CD14-positive monocyte (primary cell): ENCODE measurements at regions not wholly inside any gene's neighbourhood (a gene's known extent, or its start where the extent isn't known, plus 50 kb on each side); places are given as distances from the start of the nearest gene placed in this dataset.

Experiments used
- DNase-seq, 3 donors: peaks; one replicate each; pipeline ENCODE4 v3.0.0-alpha.2; 2011 to 2022
- H2AFZ ChIP-seq: 2 replicates; pipeline ENCODE4 v1.6.0; 2012; ENCODE audit warnings: mild to moderate bottlenecking, low read depth, low read length, inconsistent platforms; ENCODE audit not compliant: insufficient read depth, poor library complexity, severe bottlenecking
- H3K27ac ChIP-seq, 2 donors: 1 replicate in 1 of 2; 2 replicates in 1 of 2; pipeline ENCODE4 v1.5.1; 2012 to 2013; ENCODE audit warnings: low read length in 2 of 2, control low read depth in 1 of 2, inconsistent platforms in 1 of 2, low read depth in 1 of 2, mild to moderate bottlenecking in 1 of 2
- H3K27me3 ChIP-seq, 2 donors: one replicate each; pipeline versions ENCODE4 v1.6.0 to v1.6.1; 2011 to 2013; ENCODE audit warnings: low read length in 2 of 2; ENCODE audit not compliant: control insufficient read depth in 2 of 2, insufficient read depth in 2 of 2
- H3K36me3 ChIP-seq, 2 donors: replicated peaks in 1 of 2; 1 replicate in 1 of 2; 2 replicates in 1 of 2; pipeline versions ENCODE4 v1.5.1 to v1.6.1; 2012 to 2013; ENCODE audit warnings: low read length in 2 of 2, control low read depth in 1 of 2, inconsistent platforms in 1 of 2, mild to moderate bottlenecking in 1 of 2; ENCODE audit not compliant: insufficient read depth in 2 of 2, control insufficient read depth in 1 of 2
- H3K4me1 ChIP-seq, 2 donors: 1 replicate in 1 of 2; 2 replicates in 1 of 2; pipeline versions ENCODE4 v1.5.1 to v1.6.1; 2012 to 2013; ENCODE audit warnings: low read length in 2 of 2, control low read depth in 1 of 2, inconsistent platforms in 1 of 2, mild to moderate bottlenecking in 1 of 2, moderate library complexity in 1 of 2; ENCODE audit not compliant: insufficient read depth in 2 of 2, control insufficient read depth in 1 of 2
- H3K4me2 ChIP-seq: replicated peaks from 2 replicates; pipeline ENCODE3; 2012; ENCODE audit warnings: low read length, moderate library complexity, mild to moderate bottlenecking; ENCODE audit not compliant: poor library complexity, severe bottlenecking; ENCODE audit errors: extremely low read depth
- H3K4me3 ChIP-seq, 3 experiments: fragments of 200-600 bp in 1 of 3; sonication (generic) in 1 of 3; replicated peaks in 1 of 3; 1 replicate in 2 of 3; 2 replicates in 1 of 3; pipeline ENCODE4 v1.5.1; 2011 to 2013; ENCODE audit warnings: low read length in 3 of 3, mild to moderate bottlenecking in 3 of 3, control low read depth in 2 of 3, low read depth in 2 of 3, inconsistent platforms in 1 of 3, moderate library complexity in 1 of 3
- H3K79me2 ChIP-seq: 2 replicates; pipeline ENCODE4 v1.6.0; 2012; ENCODE audit warnings: mild to moderate bottlenecking, control low read depth, inconsistent platforms, low read length, moderate library complexity; ENCODE audit not compliant: insufficient read depth
- H3K9ac ChIP-seq: 2 replicates; pipeline ENCODE4 v1.6.0; 2017; ENCODE audit warnings: low read length, mild to moderate bottlenecking; ENCODE audit not compliant: insufficient read depth, poor library complexity, severe bottlenecking
- H3K9me3 ChIP-seq, 2 donors: replicated peaks in 1 of 2; 1 replicate in 1 of 2; 2 replicates in 1 of 2; pipeline versions ENCODE4 v1.5.1 to v1.6.1; 2012 to 2013; ENCODE audit warnings: low read length in 2 of 2, control low read depth in 1 of 2; ENCODE audit not compliant: control insufficient read depth in 1 of 2, insufficient read depth in 1 of 2
- H4K20me1 ChIP-seq: 2 replicates; pipeline ENCODE4 v1.6.0; 2012; ENCODE audit warnings: mild to moderate bottlenecking, low read length, control low read depth, moderate library complexity; ENCODE audit not compliant: insufficient read depth
- H3K27ac Mint-ChIP-seq, 7 donors: one replicate each; pipeline ENCODE4 v1.8.0; 2020; ENCODE audit warnings: mild to moderate bottlenecking in 7 of 7, mixed read lengths in 7 of 7, moderate library complexity in 6 of 7, inconsistent platforms in 2 of 7
- H3K27me3 Mint-ChIP-seq, 3 donors: one replicate each; pipeline ENCODE4 v1.8.0; 2021 to 2022; ENCODE audit warnings: low read depth in 3 of 3, mild to moderate bottlenecking in 3 of 3, mixed read lengths in 3 of 3, moderate library complexity in 3 of 3, inconsistent platforms in 1 of 3
- H3K36me3 Mint-ChIP-seq, 2 donors: one replicate each; pipeline ENCODE4 v1.8.0; 2020; ENCODE audit warnings: mixed read lengths in 2 of 2, inconsistent platforms in 1 of 2, mild to moderate bottlenecking in 1 of 2
- H3K4me1 Mint-ChIP-seq: one replicate; pipeline ENCODE4 v1.8.0; 2020; ENCODE audit warnings: mild to moderate bottlenecking, mixed read lengths
- H3K4me3 Mint-ChIP-seq, 2 donors: one replicate each; pipeline ENCODE4 v1.8.0; 2020; ENCODE audit warnings: mild to moderate bottlenecking in 2 of 2, mixed read lengths in 2 of 2, moderate library complexity in 1 of 2
- H3K9me3 Mint-ChIP-seq, 7 donors: one replicate each; pipeline ENCODE4 v1.8.0; 2020 to 2022; ENCODE audit warnings: mixed read lengths in 7 of 7, mild to moderate bottlenecking in 6 of 7, moderate library complexity in 6 of 7, inconsistent platforms in 2 of 7
- CTCF ChIP-seq: fragments of 200-600 bp; IDR thresholded peaks from one replicate; pipeline ENCODE4 v1.8.0; 2022; ENCODE audit warnings: antibody characterized with exemption, mild to moderate bottlenecking
- WGBS: methylation state at CpG from one replicate; pipeline ENCODE4 v1.1.5; 2013; ENCODE audit warnings: missing lambda C conversion rate; ENCODE audit not compliant: insufficient coverage; 5-methylcytosine and 5-hydroxymethylcytosine counted together
- intact Hi-C, 2 donors: fragments of 100-400 bp; cut with micrococcal nuclease; formaldehyde crosslinking; loops; one replicate each; pipeline versions ENCODE4 v1.15.0 to v1.15.1; 2023

DNA sequence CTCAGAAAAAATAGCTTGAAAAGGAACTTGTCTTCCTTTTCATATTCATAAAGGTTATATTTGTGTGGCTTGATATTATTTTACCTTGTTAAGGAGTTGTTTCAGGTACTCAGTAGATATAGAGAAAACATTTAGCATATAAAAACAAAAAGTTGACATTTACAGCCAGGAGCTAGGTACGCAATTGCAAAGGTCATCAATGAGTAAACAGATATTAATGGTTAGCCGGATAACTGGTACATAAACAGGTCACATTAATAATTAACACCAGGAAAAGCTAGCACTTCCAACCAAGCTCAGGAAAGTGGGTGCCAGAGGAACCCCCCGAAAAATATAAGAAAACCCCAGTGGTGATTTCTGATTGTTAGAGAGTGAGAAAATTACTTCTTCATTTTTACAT lies 146.6 kb upstream of the NR2F2 start:
- Histone ChIP-seq H3K9ac (no peak overlapping the region), H3K4me2 (no peak overlapping the region), H3K36me3 (no peaks in the 10 kb centered on the region), H4K20me1 (no peaks in the 10 kb centered on the region), H3K27ac (no peak overlapping the region), H3K27me3 (no peaks in the 10 kb centered on the region), H3K4me3 (no peak overlapping the region), H2AFZ (no peak overlapping the region), H3K79me2 (no peaks in the 10 kb centered on the region), H3K9me3 (no peaks in the 10 kb centered on the region), H3K4me1 (no peaks in the 10 kb centered on the region)
- intact Hi-C loops = no loop called here
- DNase-seq = no peak
- no peaks in the 10 kb centered on the region for H3K4me1 Mint-ChIP-seq
- no CpG with 5 or more reads among the region's 3 CpGs for WGBS
- no peak overlapping the region for H3K4me3 Mint-ChIP-seq
- no peak overlapping the region for H3K27ac Mint-ChIP-seq
- peaks cover 0 to 5% (median 0%) of the 10 kb centered on the region in 7 donors for H3K9me3 Mint-ChIP-seq
- H3K27me3 Mint-ChIP-seq = no peaks in the 10 kb centered on the region
- no peaks in the 10 kb centered on the region for H3K36me3 Mint-ChIP-seq
- TF ChIP-seq CTCF = no peak

DNA sequence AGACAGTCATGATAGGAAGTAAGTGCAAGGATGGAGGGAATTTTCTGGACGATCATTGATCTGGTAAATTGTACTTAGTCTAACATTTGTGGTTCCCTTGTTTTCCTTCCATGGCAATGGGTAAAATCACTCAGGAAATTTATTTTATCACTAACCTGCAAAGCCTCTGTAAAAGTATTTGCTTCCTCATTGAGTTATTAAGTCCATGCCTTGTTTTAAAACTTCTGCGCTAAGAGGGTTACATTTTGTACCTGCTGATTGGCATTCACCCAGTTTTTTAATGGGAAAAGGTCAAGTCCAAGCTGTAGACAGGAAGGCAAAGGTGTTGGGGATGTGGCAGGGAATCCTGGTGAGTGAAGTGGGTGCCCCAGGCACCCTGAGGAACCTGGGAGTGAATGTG lies 146.2 kb upstream of the NR2F2 start:
- TF ChIP-seq CTCF = no peak
- H3K4me1 ChIP-seq = no peaks in the 10 kb centered on the region
- H3K79me2 ChIP-seq = no peaks in the 10 kb centered on the region
- intact Hi-C loops = no loop called here
- Mint-ChIP-seq H3K4me3 (no peak overlapping the region), H3K36me3 (no peaks in the 10 kb centered on the region), H3K9me3 (peaks cover 0 to 5% (median 0%) of the 10 kb centered on the region in 7 donors), H3K27me3 (no peaks in the 10 kb centered on the region), H3K27ac (no peak overlapping the region), H3K4me1 (no peaks in the 10 kb centered on the region)
- 100% methylated on average over 1 of the region's 2 CpGs for WGBS
- no peaks in the 10 kb centered on the region for H3K27me3 ChIP-seq
- H3K36me3 ChIP-seq = no peaks in the 10 kb centered on the region
- no peak overlapping the region for H3K9ac ChIP-seq
- no peaks in the 10 kb centered on the region for H3K9me3 ChIP-seq
- H2AFZ ChIP-seq = no peak overlapping the region
- H4K20me1 ChIP-seq = no peaks in the 10 kb centered on the region
- H3K27ac ChIP-seq = no peak overlapping the region
- H3K4me3 ChIP-seq = no peak overlapping the region
- DNase-seq = no peak
- H3K4me2 ChIP-seq = no peak overlapping the region
